SK-N-SH treated with all-trans-retinoic acid at 6 μM for 48 hours (cell line): ENCODE measurements at regions not wholly inside any gene's neighbourhood (a gene's known extent, or its start where the extent isn't known, plus 50 kb on each side); places are given as distances from the start of the nearest gene placed in this dataset.

Experiments
- GLIS3 ChIP-seq: fragments of 250-450 bp; sonication (Bioruptor Pico); IDR thresholded peaks from 2 replicates; pipeline ENCODE4 v1.5.0; 2020; ENCODE audit warnings: mild to moderate bottlenecking, moderate library complexity
- PPARA ChIP-seq: fragments of 250-450 bp; sonication (Bioruptor Pico); IDR thresholded peaks from 2 replicates; pipeline ENCODE4 v1.5.0; 2020; ENCODE audit warnings: mild to moderate bottlenecking, borderline replicate concordance
- RARB ChIP-seq: fragments of 250-450 bp; sonication (Bioruptor Pico); IDR thresholded peaks from 2 replicates; pipeline ENCODE4 v1.8.0; 2021; ENCODE audit warnings: mild to moderate bottlenecking, moderate library complexity
- TCF4 ChIP-seq: fragments of 250-450 bp; sonication (Bioruptor Pico); IDR thresholded peaks from 2 replicates; pipeline ENCODE4 v1.8.0; 2021; ENCODE audit warnings: mild to moderate bottlenecking, moderate library complexity, borderline replicate concordance
- TOX ChIP-seq: fragments of 250-450 bp; sonication (Bioruptor Pico); IDR thresholded peaks from 2 replicates; pipeline ENCODE4 v1.8.0; 2021; ENCODE audit warnings: mild to moderate bottlenecking, moderate library complexity, borderline replicate concordance
- ZC3H10 ChIP-seq: fragments of 250-450 bp; sonication (Bioruptor Pico); IDR thresholded peaks from 2 replicates; pipeline ENCODE4 v1.5.1; 2021; ENCODE audit warnings: mild to moderate bottlenecking, moderate library complexity
- ZFP3 ChIP-seq: fragments of 250-450 bp; sonication (Bioruptor Pico); IDR thresholded peaks from 2 replicates; pipeline ENCODE4 v1.5.0; 2020; ENCODE audit warnings: mild to moderate bottlenecking, moderate library complexity
- ZFP30 ChIP-seq: fragments of 450-650 bp; formaldehyde crosslinking; IDR thresholded peaks from 2 replicates; pipeline ENCODE4 v1.5.0; 2022; ENCODE audit warnings: mild to moderate bottlenecking, moderate library complexity
- ZNF8 ChIP-seq: fragments of 450-650 bp; formaldehyde crosslinking; IDR thresholded peaks from 2 replicates; pipeline ENCODE4 v1.5.0; 2020; ENCODE audit warnings: mild to moderate bottlenecking, moderate library complexity
- TF ChIP-seq, protein P1 (sequence below): fragments of 250-450 bp; sonication (Bioruptor Pico); IDR thresholded peaks from 2 replicates; pipeline ENCODE4 v1.5.1; 2021; ENCODE audit warnings: mild to moderate bottlenecking, moderate library complexity
- TF ChIP-seq, protein P2 (sequence below): fragments of 250-450 bp; sonication (Bioruptor Pico); IDR thresholded peaks from 2 replicates; pipeline ENCODE4 v1.5.1; 2020; ENCODE audit warnings: low read depth, mild to moderate bottlenecking, moderate library complexity
- TF ChIP-seq, protein P3 (sequence below): fragments of 250-450 bp; sonication (Bioruptor Pico); IDR thresholded peaks from 2 replicates; pipeline ENCODE4 v1.8.0; 2020; ENCODE audit warnings: mild to moderate bottlenecking, moderate library complexity, borderline replicate concordance
- TF ChIP-seq, protein P4 (sequence below): fragments of 250-450 bp; sonication (Bioruptor Pico); IDR thresholded peaks from 2 replicates; pipeline ENCODE4 v1.5.0; 2020; ENCODE audit warnings: mild to moderate bottlenecking, moderate library complexity
- TF ChIP-seq, protein P5 (sequence below): fragments of 250-450 bp; sonication (Bioruptor Pico); IDR thresholded peaks from 2 replicates; pipeline ENCODE4 v1.8.0; 2021; ENCODE audit warnings: low read depth, mild to moderate bottlenecking, moderate library complexity, borderline replicate concordance

DNA sequence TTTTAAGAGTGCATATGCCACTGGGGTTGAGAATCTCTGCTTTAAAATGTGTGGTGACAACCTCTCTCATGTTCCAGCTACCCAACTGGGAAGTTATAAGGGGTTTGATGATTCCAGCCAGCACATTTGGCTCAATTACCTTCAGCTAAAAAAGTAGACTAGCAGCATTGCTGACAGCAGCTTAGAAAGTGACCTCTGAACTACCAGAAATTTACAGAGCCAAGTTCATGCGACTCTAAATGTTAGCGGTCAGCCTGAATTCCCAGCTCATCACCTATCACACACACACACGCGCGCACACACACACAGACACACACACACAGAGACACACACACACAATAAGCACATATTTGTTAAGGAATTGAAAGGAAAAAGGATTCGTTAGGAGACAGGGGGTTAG, 377.5 kb downstream of the TMEM167A start:
- TF ChIP-seq ZFP30 (CRISPR knock-in tag) (no peak), ZFP3 (CRISPR knock-in tag) (no peak), ZC3H10 (CRISPR knock-in tag) (no peak), PPARA (CRISPR knock-in tag) (no peak), RARB (CRISPR knock-in tag) (no peak), TOX (CRISPR knock-in tag) (no peak), ZNF8 (CRISPR knock-in tag) (no peak), TCF4 (CRISPR knock-in tag) (no peak), GLIS3 (CRISPR knock-in tag) (no peak)
- TF ChIP-seq, protein P1, sequence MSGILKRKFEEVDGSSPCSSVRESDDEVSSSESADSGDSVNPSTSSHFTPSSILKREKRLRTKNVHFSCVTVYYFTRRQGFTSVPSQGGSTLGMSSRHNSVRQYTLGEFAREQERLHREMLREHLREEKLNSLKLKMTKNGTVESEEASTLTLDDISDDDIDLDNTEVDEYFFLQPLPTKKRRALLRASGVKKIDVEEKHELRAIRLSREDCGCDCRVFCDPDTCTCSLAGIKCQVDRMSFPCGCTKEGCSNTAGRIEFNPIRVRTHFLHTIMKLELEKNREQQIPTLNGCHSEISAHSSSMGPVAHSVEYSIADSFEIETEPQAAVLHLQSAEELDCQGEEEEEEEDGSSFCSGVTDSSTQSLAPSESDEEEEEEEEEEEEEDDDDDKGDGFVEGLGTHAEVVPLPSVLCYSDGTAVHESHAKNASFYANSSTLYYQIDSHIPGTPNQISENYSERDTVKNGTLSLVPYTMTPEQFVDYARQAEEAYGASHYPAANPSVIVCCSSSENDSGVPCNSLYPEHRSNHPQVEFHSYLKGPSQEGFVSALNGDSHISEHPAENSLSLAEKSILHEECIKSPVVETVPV (CRISPR knock-in tag), result no peak
- TF ChIP-seq, protein P2, sequence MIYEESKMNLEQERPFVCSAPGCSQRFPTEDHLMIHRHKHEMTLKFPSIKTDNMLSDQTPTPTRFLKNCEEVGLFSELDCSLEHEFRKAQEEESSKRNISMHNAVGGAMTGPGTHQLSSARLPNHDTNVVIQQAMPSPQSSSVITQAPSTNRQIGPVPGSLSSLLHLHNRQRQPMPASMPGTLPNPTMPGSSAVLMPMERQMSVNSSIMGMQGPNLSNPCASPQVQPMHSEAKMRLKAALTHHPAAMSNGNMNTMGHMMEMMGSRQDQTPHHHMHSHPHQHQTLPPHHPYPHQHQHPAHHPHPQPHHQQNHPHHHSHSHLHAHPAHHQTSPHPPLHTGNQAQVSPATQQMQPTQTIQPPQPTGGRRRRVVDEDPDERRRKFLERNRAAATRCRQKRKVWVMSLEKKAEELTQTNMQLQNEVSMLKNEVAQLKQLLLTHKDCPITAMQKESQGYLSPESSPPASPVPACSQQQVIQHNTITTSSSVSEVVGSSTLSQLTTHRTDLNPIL, result no peak
- TF ChIP-seq, protein P3, sequence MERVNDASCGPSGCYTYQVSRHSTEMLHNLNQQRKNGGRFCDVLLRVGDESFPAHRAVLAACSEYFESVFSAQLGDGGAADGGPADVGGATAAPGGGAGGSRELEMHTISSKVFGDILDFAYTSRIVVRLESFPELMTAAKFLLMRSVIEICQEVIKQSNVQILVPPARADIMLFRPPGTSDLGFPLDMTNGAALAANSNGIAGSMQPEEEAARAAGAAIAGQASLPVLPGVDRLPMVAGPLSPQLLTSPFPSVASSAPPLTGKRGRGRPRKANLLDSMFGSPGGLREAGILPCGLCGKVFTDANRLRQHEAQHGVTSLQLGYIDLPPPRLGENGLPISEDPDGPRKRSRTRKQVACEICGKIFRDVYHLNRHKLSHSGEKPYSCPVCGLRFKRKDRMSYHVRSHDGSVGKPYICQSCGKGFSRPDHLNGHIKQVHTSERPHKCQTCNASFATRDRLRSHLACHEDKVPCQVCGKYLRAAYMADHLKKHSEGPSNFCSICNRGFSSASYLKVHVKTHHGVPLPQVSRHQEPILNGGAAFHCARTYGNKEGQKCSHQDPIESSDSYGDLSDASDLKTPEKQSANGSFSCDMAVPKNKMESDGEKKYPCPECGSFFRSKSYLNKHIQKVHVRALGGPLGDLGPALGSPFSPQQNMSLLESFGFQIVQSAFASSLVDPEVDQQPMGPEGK (CRISPR knock-in tag), result no peak
- TF ChIP-seq, protein P4, sequence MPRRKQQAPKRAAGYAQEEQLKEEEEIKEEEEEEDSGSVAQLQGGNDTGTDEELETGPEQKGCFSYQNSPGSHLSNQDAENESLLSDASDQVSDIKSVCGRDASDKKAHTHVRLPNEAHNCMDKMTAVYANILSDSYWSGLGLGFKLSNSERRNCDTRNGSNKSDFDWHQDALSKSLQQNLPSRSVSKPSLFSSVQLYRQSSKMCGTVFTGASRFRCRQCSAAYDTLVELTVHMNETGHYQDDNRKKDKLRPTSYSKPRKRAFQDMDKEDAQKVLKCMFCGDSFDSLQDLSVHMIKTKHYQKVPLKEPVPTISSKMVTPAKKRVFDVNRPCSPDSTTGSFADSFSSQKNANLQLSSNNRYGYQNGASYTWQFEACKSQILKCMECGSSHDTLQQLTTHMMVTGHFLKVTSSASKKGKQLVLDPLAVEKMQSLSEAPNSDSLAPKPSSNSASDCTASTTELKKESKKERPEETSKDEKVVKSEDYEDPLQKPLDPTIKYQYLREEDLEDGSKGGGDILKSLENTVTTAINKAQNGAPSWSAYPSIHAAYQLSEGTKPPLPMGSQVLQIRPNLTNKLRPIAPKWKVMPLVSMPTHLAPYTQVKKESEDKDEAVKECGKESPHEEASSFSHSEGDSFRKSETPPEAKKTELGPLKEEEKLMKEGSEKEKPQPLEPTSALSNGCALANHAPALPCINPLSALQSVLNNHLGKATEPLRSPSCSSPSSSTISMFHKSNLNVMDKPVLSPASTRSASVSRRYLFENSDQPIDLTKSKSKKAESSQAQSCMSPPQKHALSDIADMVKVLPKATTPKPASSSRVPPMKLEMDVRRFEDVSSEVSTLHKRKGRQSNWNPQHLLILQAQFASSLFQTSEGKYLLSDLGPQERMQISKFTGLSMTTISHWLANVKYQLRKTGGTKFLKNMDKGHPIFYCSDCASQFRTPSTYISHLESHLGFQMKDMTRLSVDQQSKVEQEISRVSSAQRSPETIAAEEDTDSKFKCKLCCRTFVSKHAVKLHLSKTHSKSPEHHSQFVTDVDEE (CRISPR knock-in tag), result no peak
- TF ChIP-seq, protein P5, sequence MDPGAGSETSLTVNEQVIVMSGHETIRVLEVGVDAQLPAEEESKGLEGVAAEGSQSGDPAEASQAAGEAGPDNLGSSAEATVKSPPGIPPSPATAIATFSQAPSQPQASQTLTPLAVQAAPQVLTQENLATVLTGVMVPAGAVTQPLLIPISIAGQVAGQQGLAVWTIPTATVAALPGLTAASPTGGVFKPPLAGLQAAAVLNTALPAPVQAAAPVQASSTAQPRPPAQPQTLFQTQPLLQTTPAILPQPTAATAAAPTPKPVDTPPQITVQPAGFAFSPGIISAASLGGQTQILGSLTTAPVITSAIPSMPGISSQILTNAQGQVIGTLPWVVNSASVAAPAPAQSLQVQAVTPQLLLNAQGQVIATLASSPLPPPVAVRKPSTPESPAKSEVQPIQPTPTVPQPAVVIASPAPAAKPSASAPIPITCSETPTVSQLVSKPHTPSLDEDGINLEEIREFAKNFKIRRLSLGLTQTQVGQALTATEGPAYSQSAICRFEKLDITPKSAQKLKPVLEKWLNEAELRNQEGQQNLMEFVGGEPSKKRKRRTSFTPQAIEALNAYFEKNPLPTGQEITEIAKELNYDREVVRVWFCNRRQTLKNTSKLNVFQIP, result no peak
